PC-3 (cell line): ENCODE measurements at regions not wholly inside any gene's neighbourhood (a gene's known extent, or its start where the extent isn't known, plus 50 kb on each side); places are given as distances from the start of the nearest gene placed in this dataset.

Source experiments
- ATAC-seq: fragments of 200-7000 bp; cut with Tn5 transposase; 2 replicates; pipeline ENCODE4 v1.9.1; 2020; ENCODE audit warnings: mild to moderate bottlenecking, moderate library complexity
- BruUV-seq: library from RNA; stranded (reverse); fragments of 400-500 nt; replicated peaks from 2 replicates; lab custom pipeline; 2021; lab: Mats Ljungman, UMichigan
- CTCF ChIA-PET: fragments of 300-600 bp; sonication (Branson Sonifier 250); formaldehyde crosslinking; loops from one replicate; lab custom pipeline; 2022; ENCODE audit warnings: antibody characterized with exemption; lab: Charles Lee
- POLR2A ChIA-PET: fragments of 300-600 bp; sonication (Branson Sonifier 250); formaldehyde crosslinking; loops from one replicate; lab custom pipeline; 2022; ENCODE audit warnings: antibody characterized with exemption; ENCODE audit not compliant: unreplicated experiment; lab: Charles Lee
- DNase-seq: peaks from one replicate; pipeline ENCODE4 v3.0.0-alpha.2; 2015
- H2AFZ ChIP-seq: fragments of 300-600 bp; sonication (generic); 2 replicates; pipeline ENCODE4 v1.6.0; 2016; ENCODE audit warnings: antibody characterized with exemption, low read length
- H3F3A ChIP-seq: fragments of 300-600 bp; sonication (generic); one replicate; pipeline ENCODE4 v1.6.0; 2017; ENCODE audit warnings: antibody characterized with exemption, low read length, control low read depth, mild to moderate bottlenecking; ENCODE audit not compliant: unreplicated experiment
- H3K27ac ChIP-seq: fragments of 300-600 bp; sonication (generic); 2 replicates; pipeline ENCODE4 v1.5.1; 2016; ENCODE audit warnings: mild to moderate bottlenecking, low read length
- H3K27me3 ChIP-seq: fragments of 300-600 bp; sonication (generic); 2 replicates; pipeline ENCODE4 v1.6.1; 2016; ENCODE audit warnings: low read length, mixed read lengths
- H3K36me3 ChIP-seq: fragments of 300-600 bp; sonication (generic); 2 replicates; pipeline ENCODE4 v1.6.1; 2016; ENCODE audit warnings: low read depth, mixed run types, low read length, mixed read lengths
- H3K4me1 ChIP-seq: fragments of 300-600 bp; sonication (generic); 2 replicates; pipeline ENCODE4 v1.5.1; 2016; ENCODE audit warnings: low read length; ENCODE audit not compliant: insufficient read depth
- H3K4me2 ChIP-seq: fragments of 300-600 bp; sonication (generic); 2 replicates; pipeline ENCODE4 v1.6.0; 2016; ENCODE audit warnings: low read length
- H3K4me3 ChIP-seq: fragments of 300-600 bp; sonication (generic); 2 replicates; pipeline ENCODE4 v1.5.1; 2016; ENCODE audit warnings: mild to moderate bottlenecking, low read length, mixed read lengths
- H3K79me2 ChIP-seq: fragments of 300-600 bp; sonication (generic); 2 replicates; pipeline ENCODE4 v1.6.1; 2017; ENCODE audit warnings: low read length, mixed read lengths
- H3K9ac ChIP-seq: fragments of 300-600 bp; sonication (generic); 2 replicates; pipeline ENCODE4 v1.6.0; 2016; ENCODE audit warnings: mild to moderate bottlenecking, low read length
- H3K9me2 ChIP-seq: fragments of 300-600 bp; sonication (generic); replicated peaks from 2 replicates; pipeline ENCODE4 v1.6.1; 2016; ENCODE audit warnings: mixed run types, low read length, mixed read lengths
- H3K9me3 ChIP-seq: fragments of 300-600 bp; sonication (generic); 2 replicates; pipeline ENCODE4 v1.6.1; 2016; ENCODE audit warnings: low read length, mixed read lengths
- H4K20me1 ChIP-seq: fragments of 300-600 bp; sonication (generic); 2 replicates; pipeline ENCODE4 v1.6.1; 2016; ENCODE audit warnings: low read length, mixed read lengths
- EZH2 ChIP-seq: fragments of 300-600 bp; sonication (generic); IDR thresholded peaks from one replicate; pipeline ENCODE4 v1.6.1; 2017; ENCODE audit warnings: antibody characterized with exemption, mild to moderate bottlenecking, low read length; ENCODE audit not compliant: unreplicated experiment
- EZH2phosphoT487 ChIP-seq: fragments of 300-600 bp; sonication (generic); IDR thresholded peaks from 2 replicates; pipeline ENCODE4 v1.6.1; 2018; ENCODE audit warnings: mild to moderate bottlenecking, antibody characterized with exemption, low read length, borderline replicate concordance
- intact Hi-C: fragments of 100-400 bp; cut with micrococcal nuclease; formaldehyde crosslinking; loops from 2 replicates; pipeline ENCODE4 v1.9.0; 2023
- TF ChIP-seq, protein P1 (sequence below): fragments of 300-600 bp; sonication (generic); conservative IDR thresholded peaks from 2 replicates; pipeline ENCODE4 v1.5.1; 2017; ENCODE audit warnings: antibody characterized with exemption, low read depth, mild to moderate bottlenecking, low read length

DNA sequence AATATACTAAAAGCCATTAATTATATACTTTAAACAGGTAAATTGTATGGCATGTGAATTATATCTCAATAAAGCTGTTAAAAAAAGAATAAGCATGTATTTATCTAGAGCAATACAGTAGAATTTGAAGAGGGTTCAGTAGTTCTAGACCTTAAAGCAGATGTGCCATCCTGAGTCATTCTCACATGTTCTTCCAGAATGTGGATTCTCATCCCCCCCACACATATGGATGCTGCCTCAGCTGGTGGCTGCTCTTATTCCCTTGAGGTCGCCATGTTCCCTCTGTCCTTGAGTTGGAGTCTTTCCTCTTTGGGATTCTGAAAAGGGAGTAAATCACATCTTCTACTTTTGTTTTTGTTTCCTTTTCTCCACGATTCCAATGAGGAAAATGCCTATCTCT lies 321.3 kb downstream of the AEBP2 start:
- Histone ChIP-seq H3K4me2 (no peak overlapping the region), H3K4me3 (no peak overlapping the region), H4K20me1 (no peaks in the 10 kb centered on the region), H3K9ac (no peak overlapping the region), H3K9me2 (no peaks in the 10 kb centered on the region), H3K36me3 (no peaks in the 10 kb centered on the region), H3K27ac (no peak overlapping the region), H3K9me3 (no peaks in the 10 kb centered on the region), H3K4me1 (peaks cover 9% of the 10 kb centered on the region), H3K27me3 (no peaks in the 10 kb centered on the region), H3F3A (no peaks in the 10 kb centered on the region), H2AFZ (no peak overlapping the region), H3K79me2 (no peaks in the 10 kb centered on the region)
- intact Hi-C loops, result no loop called here
- BruUV-seq, result no TSS peak
- CTCF ChIA-PET, result no interaction called here
- TF ChIP-seq EZH2 (no peak), EZH2phosphoT487 (no peak)
- TF ChIP-seq, protein P1, sequence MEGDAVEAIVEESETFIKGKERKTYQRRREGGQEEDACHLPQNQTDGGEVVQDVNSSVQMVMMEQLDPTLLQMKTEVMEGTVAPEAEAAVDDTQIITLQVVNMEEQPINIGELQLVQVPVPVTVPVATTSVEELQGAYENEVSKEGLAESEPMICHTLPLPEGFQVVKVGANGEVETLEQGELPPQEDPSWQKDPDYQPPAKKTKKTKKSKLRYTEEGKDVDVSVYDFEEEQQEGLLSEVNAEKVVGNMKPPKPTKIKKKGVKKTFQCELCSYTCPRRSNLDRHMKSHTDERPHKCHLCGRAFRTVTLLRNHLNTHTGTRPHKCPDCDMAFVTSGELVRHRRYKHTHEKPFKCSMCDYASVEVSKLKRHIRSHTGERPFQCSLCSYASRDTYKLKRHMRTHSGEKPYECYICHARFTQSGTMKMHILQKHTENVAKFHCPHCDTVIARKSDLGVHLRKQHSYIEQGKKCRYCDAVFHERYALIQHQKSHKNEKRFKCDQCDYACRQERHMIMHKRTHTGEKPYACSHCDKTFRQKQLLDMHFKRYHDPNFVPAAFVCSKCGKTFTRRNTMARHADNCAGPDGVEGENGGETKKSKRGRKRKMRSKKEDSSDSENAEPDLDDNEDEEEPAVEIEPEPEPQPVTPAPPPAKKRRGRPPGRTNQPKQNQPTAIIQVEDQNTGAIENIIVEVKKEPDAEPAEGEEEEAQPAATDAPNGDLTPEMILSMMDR, result no peak
- DNase-seq (no peak), ATAC-seq (no peak)
- POLR2A ChIA-PET, result no interaction called here

DNA sequence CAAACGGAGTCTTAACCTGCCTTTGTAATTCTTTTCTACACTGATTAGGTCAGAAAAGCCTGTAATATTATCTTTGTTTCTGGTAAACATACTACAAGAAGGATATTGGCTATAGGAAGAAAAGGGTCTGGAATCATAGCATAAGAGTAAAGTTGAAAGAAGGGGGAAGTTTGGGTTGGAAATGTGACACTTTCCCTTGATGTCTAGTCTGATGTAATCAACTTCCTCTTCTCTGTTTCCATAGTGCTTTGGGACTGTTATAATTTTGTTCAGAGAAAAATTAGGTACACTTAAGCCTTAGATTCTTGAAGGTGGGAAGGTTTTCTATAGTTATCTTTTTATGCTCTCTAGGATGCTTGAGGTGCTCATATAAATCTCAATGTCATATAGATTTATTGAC lies 322.2 kb downstream of the AEBP2 start:
- Histone ChIP-seq H3K9me3 (no peaks in the 10 kb centered on the region), H3K9me2 (no peaks in the 10 kb centered on the region), H4K20me1 (no peaks in the 10 kb centered on the region), H3K27ac (no peak overlapping the region), H3F3A (no peaks in the 10 kb centered on the region), H3K79me2 (no peaks in the 10 kb centered on the region), H3K4me1 (peaks cover 9% of the 10 kb centered on the region), H3K27me3 (no peaks in the 10 kb centered on the region), H3K9ac (no peak overlapping the region), H2AFZ (no peak overlapping the region), H3K4me2 (no peak overlapping the region), H3K36me3 (no peaks in the 10 kb centered on the region), H3K4me3 (no peak overlapping the region)
- no TSS peak for BruUV-seq
- DNase-seq (no peak), ATAC-seq (no peak)
- intact Hi-C loops, result no loop called here
- ChIA-PET CTCF (no interaction called here), POLR2A (no interaction called here)
- TF ChIP-seq, protein P1, result no peak
- TF ChIP-seq EZH2 (no peak), EZH2phosphoT487 (no peak)

DNA sequence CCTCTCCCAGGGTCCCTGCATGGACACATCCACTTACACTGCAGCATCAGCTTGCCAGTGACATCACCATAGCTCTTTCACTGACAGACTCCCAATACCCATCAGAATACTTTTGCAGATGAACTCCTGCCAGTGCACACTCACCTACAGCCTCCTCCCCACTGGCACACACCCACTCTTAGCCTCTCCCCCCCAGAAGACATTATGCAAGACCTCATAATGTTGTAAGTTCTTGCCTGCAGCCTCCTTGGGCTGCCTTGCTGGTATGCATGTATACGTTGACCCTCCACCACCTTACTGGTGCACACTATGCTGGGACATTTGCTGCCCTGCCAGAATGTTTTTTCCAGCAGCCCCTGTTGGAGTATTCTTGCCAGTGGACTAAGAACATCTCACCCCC lies 324.2 kb downstream of the AEBP2 start:
- POLR2A ChIA-PET, result no interaction called here
- H3K4me3 ChIP-seq, result no peak overlapping the region
- H4K20me1 ChIP-seq, result no peaks in the 10 kb centered on the region
- no peak overlapping the region for H3K9ac ChIP-seq
- H3K9me2 ChIP-seq, result no peaks in the 10 kb centered on the region
- H3K27ac ChIP-seq, result no peak overlapping the region
- DNase-seq (no peak), ATAC-seq (no peak)
- no peaks in the 10 kb centered on the region for H3K27me3 ChIP-seq
- H3K4me2 ChIP-seq, result no peak overlapping the region
- H3F3A ChIP-seq, result no peaks in the 10 kb centered on the region
- no peaks in the 10 kb centered on the region for H3K9me3 ChIP-seq
- intact Hi-C loops, result no loop called here
- H2AFZ ChIP-seq, result no peak overlapping the region
- CTCF ChIA-PET, result no interaction called here
- BruUV-seq, result no TSS peak
- TF ChIP-seq, protein P1, result no peak
- TF ChIP-seq EZH2phosphoT487 (no peak), EZH2 (no peak)
- H3K36me3 ChIP-seq, result no peaks in the 10 kb centered on the region
- no peaks in the 10 kb centered on the region for H3K79me2 ChIP-seq
- H3K4me1 ChIP-seq, result peaks cover 9% of the 10 kb centered on the region
